OCI-LY1 (cell line): ENCODE measurements at regions not wholly inside any gene's neighbourhood (a gene's known extent, or its start where the extent isn't known, plus 50 kb on each side); places are given as distances from the start of the nearest gene placed in this dataset.

Experiments used
- H2AFZ ChIP-seq: fragments of 200-600 bp; sonication (generic), shearing (Covaris generic); 2 replicates; pipeline ENCODE4 v1.6.0; 2014; ENCODE audit warnings: antibody characterized with exemption, mild to moderate bottlenecking, low read length
- H3F3A ChIP-seq: fragments of 200-600 bp; sonication (generic), shearing (Covaris generic); 2 replicates; pipeline ENCODE4 v1.6.0; 2014; ENCODE audit warnings: mild to moderate bottlenecking, antibody characterized with exemption, low read length, moderate library complexity; ENCODE audit not compliant: insufficient read depth
- H3K27ac ChIP-seq: fragments of 200-600 bp; sonication (generic); 2 replicates; pipeline ENCODE4 v1.5.1; 2014; ENCODE audit warnings: low read length, mixed run types, mild to moderate bottlenecking, low read depth; ENCODE audit not compliant: poor library complexity, severe bottlenecking
- H3K27me3 ChIP-seq: fragments of 200-600 bp; sonication (generic); 2 replicates; pipeline ENCODE4 v1.6.0; 2014; ENCODE audit warnings: antibody characterized with exemption, mild to moderate bottlenecking, low read length, moderate library complexity; ENCODE audit not compliant: insufficient read depth
- H3K36me3 ChIP-seq: fragments of 200-600 bp; sonication (generic); 2 replicates; pipeline ENCODE4 v1.6.1; 2014; ENCODE audit warnings: mild to moderate bottlenecking, antibody characterized with exemption, low read length, moderate library complexity, mixed read lengths; ENCODE audit not compliant: insufficient read depth
- H3K4me1 ChIP-seq: fragments of 200-600 bp; sonication (generic); 2 replicates; pipeline ENCODE4 v1.5.1; 2014; ENCODE audit warnings: mild to moderate bottlenecking, low read length, moderate library complexity; ENCODE audit not compliant: insufficient read depth, severe bottlenecking
- H3K4me2 ChIP-seq: fragments of 200-600 bp; sonication (generic), shearing (Covaris generic); 2 replicates; pipeline ENCODE4 v1.6.1; 2014; ENCODE audit warnings: low read length
- H3K4me3 ChIP-seq: fragments of 200-600 bp; sonication (generic); 2 replicates; pipeline ENCODE4 v1.5.1; 2014; ENCODE audit warnings: low read length, low read depth, mild to moderate bottlenecking, mixed read lengths; ENCODE audit not compliant: poor library complexity, severe bottlenecking
- H3K79me2 ChIP-seq: fragments of 200-600 bp; shearing (Covaris generic); 2 replicates; pipeline ENCODE4 v1.6.1; 2016; ENCODE audit warnings: mixed run types, low read length, mixed read lengths; ENCODE audit not compliant: insufficient read depth
- H3K9ac ChIP-seq: fragments of 200-600 bp; sonication (generic), shearing (Covaris generic); 2 replicates; pipeline ENCODE4 v1.6.1; 2014; ENCODE audit warnings: mild to moderate bottlenecking, low read length, mixed read lengths
- H3K9me2 ChIP-seq: fragments of 200-600 bp; sonication (generic), shearing (Covaris generic); 2 replicates; pipeline ENCODE4 v1.6.1; 2014; ENCODE audit warnings: low read depth, mild to moderate bottlenecking, low read length, mixed read lengths
- H3K9me3 ChIP-seq: fragments of 200-600 bp; shearing (Covaris generic); 2 replicates; pipeline ENCODE4 v1.6.1; 2014; ENCODE audit warnings: low read length, mixed read lengths
- H4K20me1 ChIP-seq: fragments of 200-600 bp; sonication (generic), shearing (Covaris generic); 2 replicates; pipeline ENCODE4 v1.6.0; 2016; ENCODE audit warnings: mild to moderate bottlenecking, low read length; ENCODE audit not compliant: insufficient read depth
- CTCF ChIP-seq: fragments of 200-600 bp; sonication (generic), shearing (Covaris generic); IDR thresholded peaks from 2 replicates; pipeline ENCODE4 v1.5.1; 2017; ENCODE audit warnings: mild to moderate bottlenecking, antibody characterized with exemption, low read length, moderate library complexity, mixed read lengths
- EZH2 ChIP-seq: fragments of 200-600 bp; sonication (generic), shearing (Covaris generic); IDR thresholded peaks from 2 replicates; pipeline ENCODE4 v1.8.0; 2017; ENCODE audit warnings: borderline replicate concordance, mixed run types, mild to moderate bottlenecking, antibody characterized with exemption, low read length, moderate library complexity, mixed read lengths

- no peak overlapping the region for H3K4me2 ChIP-seq
- no peaks in the 10 kb centered on the region for H4K20me1 ChIP-seq
- H3K4me3 ChIP-seq: no peak overlapping the region
- H3K27me3 ChIP-seq: peaks cover 10% of the 10 kb centered on the region
- no peak overlapping the region for H3K27ac ChIP-seq
- no peaks in the 10 kb centered on the region for H3K79me2 ChIP-seq
- H3K9me2 ChIP-seq: no peaks in the 10 kb centered on the region
- no peaks in the 10 kb centered on the region for H3K4me1 ChIP-seq
- no peaks in the 10 kb centered on the region for H3F3A ChIP-seq
- TF ChIP-seq EZH2 (no peak), CTCF (no peak)
- no peak overlapping the region for H3K9ac ChIP-seq
- H2AFZ ChIP-seq: no peak overlapping the region
- no peaks in the 10 kb centered on the region for H3K36me3 ChIP-seq
- no peaks in the 10 kb centered on the region for H3K9me3 ChIP-seq
Measured at GRCh38 chr14:105899657-105900397, 373.4 kb downstream of the TMEM121 start.

DNA sequence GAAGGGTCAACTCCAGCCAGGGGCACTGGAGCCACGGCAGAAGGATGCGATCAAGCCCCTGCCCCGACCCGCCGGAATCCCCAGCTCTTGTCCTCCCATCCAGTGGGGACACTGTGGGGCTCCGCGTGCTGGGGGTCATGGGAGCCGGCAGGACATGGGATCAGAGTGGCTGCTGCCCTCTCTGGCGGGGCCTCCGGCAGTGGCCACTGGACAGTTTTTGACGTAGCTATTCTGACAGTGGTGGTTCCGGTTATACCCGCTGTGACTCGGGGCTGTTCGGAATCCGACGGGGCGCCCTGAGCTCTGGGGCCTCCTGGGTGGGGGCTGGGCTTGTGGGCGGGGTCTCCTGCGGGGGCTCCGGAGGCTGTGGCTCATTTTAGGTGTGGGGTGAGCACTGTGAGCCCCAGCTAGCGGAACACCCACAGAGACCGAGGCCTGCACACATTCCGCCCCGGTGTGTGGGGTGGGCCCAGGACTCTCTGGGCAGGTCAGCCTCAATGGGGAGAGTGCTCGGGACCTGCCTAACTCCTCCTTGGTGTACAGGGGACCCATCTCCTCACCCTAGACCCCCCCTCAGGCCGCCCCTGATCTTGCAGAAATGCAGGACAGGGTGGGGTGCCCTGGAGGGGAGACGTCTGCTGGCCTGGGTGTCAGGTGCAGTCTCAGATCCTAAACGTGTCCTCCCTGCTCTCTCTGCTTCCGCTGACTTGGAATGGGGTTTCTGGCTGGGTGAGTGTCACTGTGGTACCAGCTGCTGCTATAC, 374.2 kb downstream of the TMEM121 start:
- H3K27me3 ChIP-seq: peaks cover 10% of the 10 kb centered on the region
- H2AFZ ChIP-seq: no peak overlapping the region
- H3K4me3 ChIP-seq: no peak overlapping the region
- H3K27ac ChIP-seq: no peak overlapping the region
- H3K9me3 ChIP-seq: no peaks in the 10 kb centered on the region
- no peak overlapping the region for H3K4me2 ChIP-seq
- H3K4me1 ChIP-seq: no peaks in the 10 kb centered on the region
- H3K79me2 ChIP-seq: no peaks in the 10 kb centered on the region
- no peak overlapping the region for H3K9ac ChIP-seq
- no peaks in the 10 kb centered on the region for H3K36me3 ChIP-seq
- TF ChIP-seq EZH2 (no peak), CTCF (no peak)
- H4K20me1 ChIP-seq: no peaks in the 10 kb centered on the region
- H3K9me2 ChIP-seq: no peaks in the 10 kb centered on the region
- no peaks in the 10 kb centered on the region for H3F3A ChIP-seq

DNA sequence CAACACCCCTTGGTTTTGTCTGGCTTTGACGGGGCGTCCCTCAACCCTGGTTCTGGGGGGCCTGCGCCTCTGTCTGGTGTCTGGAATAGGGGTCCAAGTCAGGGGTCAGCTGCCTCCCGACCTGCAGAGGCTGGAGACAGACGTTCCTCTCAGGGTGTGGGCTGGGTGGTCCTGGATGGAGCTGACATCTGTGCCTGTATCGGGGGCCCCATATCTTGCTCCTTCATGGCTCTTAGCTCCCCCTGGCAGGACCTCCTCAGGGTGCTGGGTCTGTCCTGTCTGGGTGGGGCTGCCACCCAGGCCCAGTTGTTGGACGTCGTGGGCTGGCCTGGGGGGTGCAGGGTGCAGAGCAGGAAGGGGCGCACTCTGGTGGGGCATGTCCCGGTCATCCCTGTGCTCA, 374.8 kb downstream of the TMEM121 start:
- Histone ChIP-seq H3K9me2 (no peaks in the 10 kb centered on the region), H3K4me2 (no peak overlapping the region), H3K79me2 (no peaks in the 10 kb centered on the region), H3K27ac (no peak overlapping the region), H4K20me1 (no peaks in the 10 kb centered on the region), H2AFZ (no peak overlapping the region), H3K27me3 (peaks cover 10% of the 10 kb centered on the region), H3K9ac (no peak overlapping the region), H3K36me3 (no peaks in the 10 kb centered on the region), H3K4me1 (no peaks in the 10 kb centered on the region), H3K9me3 (no peaks in the 10 kb centered on the region), H3K4me3 (no peak overlapping the region), H3F3A (no peaks in the 10 kb centered on the region)
- TF ChIP-seq EZH2 (no peak), CTCF (no peak)
